ENCODE measurements at regions not wholly inside any gene's neighbourhood (a gene's known extent, or its start where the extent isn't known, plus 50 kb on each side); places are given as distances from the start of the nearest gene placed in this dataset.

DNA sequence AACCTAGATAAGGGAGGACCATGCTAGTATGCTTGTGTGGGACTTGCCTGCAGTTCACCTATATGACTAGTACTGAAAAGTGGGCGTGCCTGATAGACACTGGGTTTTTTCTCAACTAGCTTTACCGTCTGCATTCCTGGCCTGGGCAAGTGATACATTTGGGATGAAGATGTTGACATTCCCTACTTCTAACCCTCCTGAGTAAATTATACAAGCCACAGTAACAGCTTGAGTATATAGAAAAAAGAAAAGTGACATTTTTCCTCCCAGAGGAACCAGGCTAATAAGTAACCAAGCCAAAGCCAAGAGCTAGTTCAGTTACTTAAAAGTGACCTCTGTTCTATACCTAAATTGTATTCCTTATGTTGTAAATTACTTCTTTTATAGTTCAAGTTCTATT is 153.8 kb upstream of the CYLC2 start:
- Histone ChIP-seq H3K27me3 (ENCODE audit: control insufficient read depth, insufficient read depth, low read length) (no peaks in the 10 kb centered on the region), H3K36me3 (ENCODE audit: control insufficient read depth, insufficient read depth, low read length) (no peaks in the 10 kb centered on the region), H2AFZ (ENCODE audit: low read length) (no peak overlapping the region), H4K20me1 (ENCODE audit: control insufficient read depth, extremely low read depth, insufficient read depth, low read length) (no peaks in the 10 kb centered on the region), H3K27ac (ENCODE audit: insufficient read depth, low read length) (no peak overlapping the region), H3K9me3 (ENCODE audit: control insufficient read depth, insufficient read depth, low read depth, low read length) (no peaks in the 10 kb centered on the region), H3K4me3 (replicated peaks in 1 of 4; ENCODE audit: control extremely low read depth in 1 of 4, insufficient read depth in 1 of 4, low read depth in 3 of 4, low read length in 4 of 4) (no peak overlapping the region), H3K79me2 (ENCODE audit: control insufficient read depth, insufficient read depth, low read length) (no peaks in the 10 kb centered on the region), H3K4me1 (ENCODE audit: control insufficient read depth, extremely low read depth, insufficient read depth, low read length) (no peaks in the 10 kb centered on the region), H3K9ac (ENCODE audit: insufficient read depth, low read length) (no peak overlapping the region), H3K4me2 (ENCODE audit: extremely low read depth, insufficient read depth, low read length) (no peak overlapping the region)
- no peak for DNase-seq (ENCODE audit: low read depth in 2 of 2)
- TF ChIP-seq EZH2 (IDR thresholded peaks at IDR 0.05; ENCODE audit: low read length, missing control alignments) = no peak
- TF ChIP-seq, protein P1, sequence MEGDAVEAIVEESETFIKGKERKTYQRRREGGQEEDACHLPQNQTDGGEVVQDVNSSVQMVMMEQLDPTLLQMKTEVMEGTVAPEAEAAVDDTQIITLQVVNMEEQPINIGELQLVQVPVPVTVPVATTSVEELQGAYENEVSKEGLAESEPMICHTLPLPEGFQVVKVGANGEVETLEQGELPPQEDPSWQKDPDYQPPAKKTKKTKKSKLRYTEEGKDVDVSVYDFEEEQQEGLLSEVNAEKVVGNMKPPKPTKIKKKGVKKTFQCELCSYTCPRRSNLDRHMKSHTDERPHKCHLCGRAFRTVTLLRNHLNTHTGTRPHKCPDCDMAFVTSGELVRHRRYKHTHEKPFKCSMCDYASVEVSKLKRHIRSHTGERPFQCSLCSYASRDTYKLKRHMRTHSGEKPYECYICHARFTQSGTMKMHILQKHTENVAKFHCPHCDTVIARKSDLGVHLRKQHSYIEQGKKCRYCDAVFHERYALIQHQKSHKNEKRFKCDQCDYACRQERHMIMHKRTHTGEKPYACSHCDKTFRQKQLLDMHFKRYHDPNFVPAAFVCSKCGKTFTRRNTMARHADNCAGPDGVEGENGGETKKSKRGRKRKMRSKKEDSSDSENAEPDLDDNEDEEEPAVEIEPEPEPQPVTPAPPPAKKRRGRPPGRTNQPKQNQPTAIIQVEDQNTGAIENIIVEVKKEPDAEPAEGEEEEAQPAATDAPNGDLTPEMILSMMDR (conservative IDR thresholded peaks at IDR 0.05 in 1 of 2, IDR thresholded peaks at IDR 0.05 in 1 of 2; ENCODE audit: low read depth in 1 of 2, low read length in 2 of 2) = no peak

GRCh38 chr9:102840335-102840734 is 154.8 kb upstream of the CYLC2 start:
- H3K79me2 ChIP-seq (ENCODE audit: control insufficient read depth, insufficient read depth, low read length) = no peaks in the 10 kb centered on the region

GRCh38 chr9:102832814-102833213 is 162.3 kb upstream of the CYLC2 start:
- H3K27me3 ChIP-seq (ENCODE audit: control insufficient read depth, insufficient read depth, low read length) = no peaks in the 10 kb centered on the region
- H3K9me3 ChIP-seq (ENCODE audit: control insufficient read depth, insufficient read depth, low read depth, low read length) = no peaks in the 10 kb centered on the region
- H2AFZ ChIP-seq (ENCODE audit: low read length) = no peak overlapping the region
- no peak overlapping the region for H3K27ac ChIP-seq (ENCODE audit: insufficient read depth, low read length)
- H3K36me3 ChIP-seq (ENCODE audit: control insufficient read depth, insufficient read depth, low read length) = no peaks in the 10 kb centered on the region
- H3K4me2 ChIP-seq (ENCODE audit: extremely low read depth, insufficient read depth, low read length) = no peak overlapping the region
- no peaks in the 10 kb centered on the region for H3K4me1 ChIP-seq (ENCODE audit: control insufficient read depth, extremely low read depth, insufficient read depth, low read length)
- TF ChIP-seq EZH2 (IDR thresholded peaks at IDR 0.05; ENCODE audit: low read length, missing control alignments) = no peak
- TF ChIP-seq, protein P1 (conservative IDR thresholded peaks at IDR 0.05 in 1 of 2, IDR thresholded peaks at IDR 0.05 in 1 of 2; ENCODE audit: low read depth in 1 of 2, low read length in 2 of 2) = no peak
- H4K20me1 ChIP-seq (ENCODE audit: control insufficient read depth, extremely low read depth, insufficient read depth, low read length) = no peaks in the 10 kb centered on the region
- no peak for DNase-seq (ENCODE audit: low read depth in 2 of 2)
- no peaks in the 10 kb centered on the region for H3K79me2 ChIP-seq (ENCODE audit: control insufficient read depth, insufficient read depth, low read length)
- H3K9ac ChIP-seq (ENCODE audit: insufficient read depth, low read length) = no peak overlapping the region
- H3K4me3 ChIP-seq (replicated peaks in 1 of 4; ENCODE audit: control extremely low read depth in 1 of 4, insufficient read depth in 1 of 4, low read depth in 3 of 4, low read length in 4 of 4) = no peak overlapping the region

More at GRCh38 chr9:102840335-102840734, 154.8 kb upstream of the CYLC2 start:
- no peaks in the 10 kb centered on the region for H4K20me1 ChIP-seq (ENCODE audit: control insufficient read depth, extremely low read depth, insufficient read depth, low read length)
- H3K4me1 ChIP-seq (ENCODE audit: control insufficient read depth, extremely low read depth, insufficient read depth, low read length) = no peaks in the 10 kb centered on the region
- no peak overlapping the region for H3K4me3 ChIP-seq (replicated peaks in 1 of 4; ENCODE audit: control extremely low read depth in 1 of 4, insufficient read depth in 1 of 4, low read depth in 3 of 4, low read length in 4 of 4)
- no peaks in the 10 kb centered on the region for H3K36me3 ChIP-seq (ENCODE audit: control insufficient read depth, insufficient read depth, low read length)
- H3K9ac ChIP-seq (ENCODE audit: insufficient read depth, low read length) = no peak overlapping the region
- TF ChIP-seq, protein P1 (conservative IDR thresholded peaks at IDR 0.05 in 1 of 2, IDR thresholded peaks at IDR 0.05 in 1 of 2; ENCODE audit: low read depth in 1 of 2, low read length in 2 of 2) = no peak
- no peak for TF ChIP-seq EZH2 (IDR thresholded peaks at IDR 0.05; ENCODE audit: low read length, missing control alignments)
- H3K4me2 ChIP-seq (ENCODE audit: extremely low read depth, insufficient read depth, low read length) = no peak overlapping the region
- no peak overlapping the region for H3K27ac ChIP-seq (ENCODE audit: insufficient read depth, low read length)
- no peaks in the 10 kb centered on the region for H3K27me3 ChIP-seq (ENCODE audit: control insufficient read depth, insufficient read depth, low read length)
- no peaks in the 10 kb centered on the region for H3K9me3 ChIP-seq (ENCODE audit: control insufficient read depth, insufficient read depth, low read depth, low read length)
- H2AFZ ChIP-seq (ENCODE audit: low read length) = no peak overlapping the region
- DNase-seq (ENCODE audit: low read depth in 2 of 2) = no peak

Measured in fibroblast of lung (primary cell).